ENCODE measurements at regions not wholly inside any gene's neighbourhood (a gene's known extent, or its start where the extent isn't known, plus 50 kb on each side); places are given as distances from the start of the nearest gene placed in this dataset.

GRCh38 chr2:175836361-175836760 lies 165.7 kb downstream of the LNPK start:
- no peak overlapping the region for H3K4me2 ChIP-seq (ENCODE audit: low read length)
- H3K4me3 ChIP-seq (replicated peaks in 1 of 2; ENCODE audit: low read depth in 1 of 2, low read length in 2 of 2): no peak overlapping the region
- H3K4me1 ChIP-seq (ENCODE audit: control insufficient read depth in 1 of 2, insufficient read depth in 2 of 2, low read length in 2 of 2): no peaks in the 10 kb centered on the region
- H3K9me3 ChIP-seq (ENCODE audit: control insufficient read depth in 1 of 2, insufficient read depth in 1 of 2, low read depth in 1 of 2, low read length in 2 of 2): no peaks in the 10 kb centered on the region
- H3K27me3 ChIP-seq (ENCODE audit: insufficient read depth, low read length): no peaks in the 10 kb centered on the region
- ATAC-seq (no peak), DNase-seq (ENCODE audit: low read depth, low spot score) (no peak)
- H3K9ac ChIP-seq (ENCODE audit: low read length): no peak overlapping the region
- CTCF ChIA-PET: no interaction called here
- POLR2A ChIA-PET: no interaction called here
- H3K9me2 ChIP-seq (ENCODE audit: insufficient read depth): no peaks in the 10 kb centered on the region
- H4K20me1 ChIP-seq (ENCODE audit: insufficient read depth): no peaks in the 10 kb centered on the region
- H2AFZ ChIP-seq (ENCODE audit: low read depth, low read length, poor library complexity, severe bottlenecking): no peak overlapping the region
- no peaks in the 10 kb centered on the region for H3K79me2 ChIP-seq (ENCODE audit: insufficient read depth, low read length)
- H3K36me3 ChIP-seq (ENCODE audit: control insufficient read depth in 1 of 2, insufficient read depth in 2 of 2, low read length in 2 of 2): no peaks in the 10 kb centered on the region
- H3K27ac ChIP-seq (ENCODE audit: low read depth, low read length): no peak overlapping the region
- BruUV-seq (replicated peaks): no TSS peak
- intact Hi-C loops (cut with micrococcal nuclease): no loop called here
- RAD21 ChIA-PET (ENCODE audit: low non-redundant PET in 1 of 2, low total read pairs in 2 of 2, uncharacterized antibody in 2 of 2, unreplicated experiment in 2 of 2): no interaction called here
- TF ChIP-seq CTCF (IDR thresholded peaks at IDR 0.05 in 2 of 3, conservative IDR thresholded peaks at IDR 0.05 in 1 of 3; ENCODE audit: borderline replicate concordance in 1 of 3, insufficient read depth in 1 of 3, low read depth in 2 of 3, low read length in 2 of 3): no peak
- no peak for TF ChIP-seq MAX (IDR thresholded peaks at IDR 0.05)
- no peak for TF ChIP-seq CEBPB (IDR thresholded peaks at IDR 0.05; ENCODE audit: low read depth)
- TF ChIP-seq TCF7L2 (IDR thresholded peaks at IDR 0.05; ENCODE audit: borderline replicate concordance, extremely low read depth, insufficient read depth, insufficient read length): no peak
- TF ChIP-seq ZBTB33 (IDR thresholded peaks at IDR 0.05; ENCODE audit: extremely low read depth, insufficient replicate concordance, low read length): no peak
